ENCODE measurements at regions not wholly inside any gene's neighbourhood (a gene's known extent, or its start where the extent isn't known, plus 50 kb on each side); places are given as distances from the start of the nearest gene placed in this dataset.

GRCh38 chr1:109834951-109835350 is 71.2 kb upstream of the EPS8L3 start:
- TF ChIP-seq SMC3 (IDR thresholded peaks at IDR 0.05; ENCODE audit: low read length) = no peak
- no peak for TF ChIP-seq POLR2AphosphoS5 (IDR thresholded peaks at IDR 0.05; ENCODE audit: low read depth, low read length)
- no peak for TF ChIP-seq POLR2A (IDR thresholded peaks at IDR 0.05; ENCODE audit: insufficient read depth in 1 of 2, low read depth in 2 of 2, low read length in 2 of 2)
- TF ChIP-seq EZH2 (conservative IDR thresholded peaks at IDR 0.05; ENCODE audit: low read depth, low read length) = no peak
- no peak for TF ChIP-seq FOXP4 (CRISPR knock-in tag; IDR thresholded peaks at IDR 0.05)
- no peak for TF ChIP-seq RERE (CRISPR knock-in tag; IDR thresholded peaks at IDR 0.05; ENCODE audit: low read depth)
- TF ChIP-seq MYC (CRISPR knock-in tag; IDR thresholded peaks at IDR 0.05; ENCODE audit: borderline replicate concordance) = no peak
- TF ChIP-seq HINFP (CRISPR knock-in tag; IDR thresholded peaks at IDR 0.05; ENCODE audit: low read depth) = no peak
- no peak for TF ChIP-seq BRF2 (CRISPR knock-in tag; IDR thresholded peaks at IDR 0.05)
- no peak for TF ChIP-seq HNRNPUL1 (IDR thresholded peaks at IDR 0.05; ENCODE audit: low read depth, low read length)
